ENCODE measurements at regions not wholly inside any gene's neighbourhood (a gene's known extent, or its start where the extent isn't known, plus 50 kb on each side); places are given as distances from the start of the nearest gene placed in this dataset.

GRCh38 chr14:100674897-100675619 lies 51.6 kb upstream of the DLK1 start:
- Histone ChIP-seq H3K36me3 (no peaks in the 10 kb centered on the region), H3K4me1 (peaks cover 0 to 41% (median 28%) of the 10 kb centered on the region in 12 donors), H3K27ac (no peak overlapping the region), H3K9me3 (peaks cover 0 to 4% (median 0%) of the 10 kb centered on the region in 12 donors), H3K4me3 (no peak overlapping the region), H3K27me3 (peaks cover 0 to 47% (median 22%) of the 10 kb centered on the region in 9 donors)
- intact Hi-C loops (cut with DNase I): loop anchor here in 2 of 10 donors (10.0 kb wide), 1 partner anchor 150 kb away; the partner anchor contains the start of gene MEG3 (in 2 of the 2)
- TF ChIP-seq POLR2A (IDR thresholded peaks at IDR 0.05) (no peak), CTCF (IDR thresholded peaks at IDR 0.05) (no peak)
- WGBS, 4 donors: 68 to 85% (median 81%) methylated on average over 16 to 19 of the region's 19 CpGs
- no peak for ATAC-seq
- DNase-seq: no peak

GRCh38 chr14:100675699-100676684 lies 50.7 kb upstream of the DLK1 start:
- H3K4me1 ChIP-seq: peaks cover 0 to 51% (median 35%) of the 10 kb centered on the region in 12 donors
- intact Hi-C loops (cut with DNase I): loop anchor here in 2 of 10 donors (10.0 kb wide), 1 partner anchor 149 kb away; the partner anchor contains the start of gene MEG3 (in 2 of the 2)
- peak overlapping the region in 3 of 12 donors; percentile 79 to 92 (median 81) for H3K27ac ChIP-seq
- WGBS, 4 donors: 58 to 70% (median 63%) methylated on average over 20 of the region's 20 CpGs
- ATAC-seq: no peak
- peaks cover 0 to 43% (median 20%) of the 10 kb centered on the region in 9 donors for H3K27me3 ChIP-seq
- no peak for TF ChIP-seq POLR2A (IDR thresholded peaks at IDR 0.05)
- TF ChIP-seq CTCF (IDR thresholded peaks at IDR 0.05): no peak
- DNase-seq: no peak
- H3K36me3 ChIP-seq: no peaks in the 10 kb centered on the region
- peaks cover 0 to 4% (median 0%) of the 10 kb centered on the region in 12 donors for H3K9me3 ChIP-seq
- no peak overlapping the region for H3K4me3 ChIP-seq
